Hematopoietic multipotent progenitor cell treated with erythropoietin and hydrocortisone succinate and interleukin-3 and kit ligand, for 15 days (in vitro differentiated cells): ENCODE measurements at regions not wholly inside any gene's neighbourhood (a gene's known extent, or its start where the extent isn't known, plus 50 kb on each side); places are given as distances from the start of the nearest gene placed in this dataset.
"Not testable (repeated sequence)": the region's sequence is repeated elsewhere in the genome, so short reads cannot be mapped to it uniquely, and the experiment has no call there.

Experiments used
- DNase-seq: peaks from one replicate; pipeline ENCODE4 v3.0.0-alpha.2; 2015; ENCODE audit warnings: low spot score

DNA sequence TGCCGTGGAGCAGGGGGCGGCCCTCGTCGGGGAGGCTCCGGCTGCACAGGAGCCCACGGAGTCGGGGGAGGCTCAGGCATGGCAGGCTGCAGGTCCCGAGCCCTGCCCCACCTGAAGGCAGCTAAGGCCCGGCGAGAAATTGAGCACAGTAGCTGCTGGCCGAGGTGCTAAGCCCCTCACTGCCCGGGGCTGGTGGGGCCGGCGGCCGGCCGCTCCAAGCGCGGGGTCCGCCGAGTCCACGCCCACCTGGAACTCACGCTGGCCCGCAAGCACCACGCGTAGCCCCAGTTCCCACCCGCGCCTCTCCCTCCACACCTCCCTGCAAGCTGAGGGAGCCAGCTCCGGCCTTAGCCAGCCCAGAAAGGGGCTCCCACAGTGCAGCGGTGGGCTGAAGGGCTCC is 589.4 kb downstream of the PPP4R3C start:
- no peak for DNase-seq

GRCh38 chrX:26871967-26872366 is 591.2 kb downstream of the PPP4R3C start:
- no peak for DNase-seq

- no peak for DNase-seq
These were observed 611.2 kb downstream of the PPP4R3C start for GRCh38 chrX:26851981-26852380.

GRCh38 chrX:26848511-26848910 is 614.6 kb downstream of the PPP4R3C start:
- DNase-seq, result no peak

GRCh38 chrX:26845056-26845455 is 618.1 kb downstream of the PPP4R3C start:
- DNase-seq, result no peak

DNA sequence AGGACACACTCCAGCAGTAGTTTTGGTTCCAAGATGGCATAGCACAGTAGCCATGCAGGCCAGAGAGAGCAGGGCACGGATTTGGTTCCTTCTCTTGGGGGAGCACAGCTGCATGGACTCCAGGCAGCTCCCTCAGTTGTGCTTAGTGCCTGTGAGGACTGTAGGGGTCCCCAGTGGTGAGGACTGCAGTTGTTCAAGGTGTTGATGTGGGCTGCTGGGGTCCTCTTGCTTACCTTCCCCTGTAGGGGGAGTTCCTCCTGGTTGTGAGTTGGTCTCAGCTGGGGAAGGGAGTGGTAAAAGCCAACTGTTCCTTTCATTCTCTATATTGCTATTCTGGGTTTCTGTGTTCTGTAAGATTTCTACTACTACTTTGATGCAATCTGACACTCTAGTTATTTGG is 606.5 kb downstream of the MAGEB5 start:
- DNase-seq, result no peak

DNA sequence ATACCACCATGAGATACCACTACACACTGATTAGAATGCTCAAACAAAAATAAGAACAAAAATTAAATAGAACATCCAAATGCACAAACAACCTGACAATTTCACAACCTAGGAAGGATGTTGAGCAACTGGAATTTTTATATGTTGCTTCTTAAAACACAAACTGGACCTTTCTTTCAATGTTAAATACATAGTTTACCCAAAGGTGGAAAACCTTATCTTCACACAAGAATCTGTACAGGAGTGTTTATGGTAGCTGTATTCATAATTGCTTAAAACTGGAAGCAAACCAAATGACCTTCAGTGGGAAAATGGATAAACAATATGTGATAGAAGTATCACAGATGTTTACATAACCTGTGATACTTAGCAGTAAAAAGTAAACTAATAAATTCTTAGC is 573.8 kb downstream of the MAGEB5 start:
- DNase-seq, result no peak

- DNase-seq, result no peak
These were observed 572.5 kb downstream of the MAGEB5 start for GRCh38 chrX:26788402-26788998.

GRCh38 chrX:26783512-26784225 is 567.7 kb downstream of the MAGEB5 start:
- no peak for DNase-seq

DNA sequence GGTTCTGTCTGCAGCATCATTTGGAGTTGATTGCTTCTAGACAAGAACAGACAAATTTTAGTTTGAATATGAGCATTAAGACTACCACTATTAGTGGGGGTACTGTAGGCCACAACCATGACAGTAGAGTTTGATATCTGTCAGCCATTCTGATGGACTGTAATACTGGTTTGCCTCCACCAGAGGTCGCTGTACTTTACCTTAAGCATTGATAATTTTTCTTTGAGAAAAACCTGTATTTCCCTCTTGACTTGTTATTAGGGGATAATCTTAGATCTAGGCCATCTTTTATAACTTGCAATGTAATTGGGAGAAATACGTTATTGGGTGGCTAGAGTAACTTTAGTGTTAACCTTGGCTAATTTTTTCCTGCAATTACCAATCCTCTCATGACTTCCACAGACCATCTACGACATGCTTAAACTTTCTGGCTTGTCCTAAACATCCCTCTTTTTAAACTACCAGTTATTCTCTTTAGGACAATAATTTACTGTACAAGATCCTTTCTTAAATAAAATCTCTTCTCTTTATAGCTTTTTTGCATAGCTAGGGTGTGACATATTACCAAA is 562.4 kb downstream of the MAGEB5 start:
- no peak for DNase-seq

DNA sequence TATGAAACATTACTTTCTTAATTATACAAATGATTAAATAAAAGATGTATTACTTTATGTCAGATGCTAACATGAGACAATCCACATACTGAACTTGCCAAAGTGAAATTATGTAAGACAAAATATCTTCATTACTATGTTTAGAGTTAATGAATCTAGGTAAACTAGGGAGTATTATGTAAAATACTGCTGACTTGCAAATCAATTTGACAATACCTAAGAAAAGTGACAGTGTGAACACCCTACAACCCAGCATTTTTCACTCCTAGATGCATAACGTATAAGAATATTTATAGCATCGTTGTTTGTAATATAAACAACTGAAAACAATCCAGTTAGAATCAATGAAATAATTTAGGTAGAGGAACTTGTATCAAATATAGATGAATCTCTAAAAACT is 546.3 kb downstream of the MAGEB5 start:
- DNase-seq, result no peak

DNA sequence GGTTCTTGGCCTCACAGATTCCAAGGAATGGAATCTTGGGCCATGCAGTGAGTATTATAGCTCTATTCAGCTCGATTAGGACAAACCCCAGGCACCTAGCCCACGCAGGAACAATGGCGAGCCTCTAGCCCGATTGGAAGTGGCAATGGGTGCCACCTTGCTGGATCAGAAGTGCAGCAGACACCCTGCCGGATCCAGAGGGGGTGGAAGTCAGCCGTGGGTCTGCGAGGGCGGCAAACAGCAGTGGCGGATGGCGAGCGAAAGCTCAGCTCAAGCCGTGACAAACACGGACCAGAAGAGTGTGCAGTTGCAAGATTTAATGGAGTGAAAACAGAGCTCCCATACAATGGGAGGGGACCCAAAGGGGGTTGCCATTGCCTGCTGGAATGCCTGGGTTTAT is 539.8 kb downstream of the MAGEB5 start:
- DNase-seq, result not testable (repeated sequence)

- DNase-seq, result no peak
These were observed 531.9 kb downstream of the MAGEB5 start for GRCh38 chrX:26747877-26748276.

GRCh38 chrX:26722666-26723428 is 506.9 kb downstream of the MAGEB5 start:
- no peak for DNase-seq

DNA sequence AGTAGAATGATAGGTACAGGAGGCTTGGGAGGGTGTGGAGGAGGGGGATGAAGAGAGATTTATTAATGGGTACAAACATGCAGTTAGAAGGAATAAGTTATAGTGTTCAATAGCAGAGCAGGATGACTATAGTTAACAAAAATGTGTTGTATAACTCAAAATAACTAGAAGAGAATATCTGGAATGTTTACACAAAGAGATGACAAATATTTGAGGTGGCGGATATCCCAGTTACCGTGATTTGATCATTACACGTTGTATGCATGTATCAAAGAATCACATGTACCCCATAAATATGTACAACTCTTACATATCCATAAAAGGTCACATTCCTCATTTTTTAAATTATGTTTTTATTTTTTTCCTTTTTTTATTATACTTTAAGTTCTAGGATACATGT is 456.6 kb downstream of the MAGEB5 start:
- DNase-seq, result no peak

DNA sequence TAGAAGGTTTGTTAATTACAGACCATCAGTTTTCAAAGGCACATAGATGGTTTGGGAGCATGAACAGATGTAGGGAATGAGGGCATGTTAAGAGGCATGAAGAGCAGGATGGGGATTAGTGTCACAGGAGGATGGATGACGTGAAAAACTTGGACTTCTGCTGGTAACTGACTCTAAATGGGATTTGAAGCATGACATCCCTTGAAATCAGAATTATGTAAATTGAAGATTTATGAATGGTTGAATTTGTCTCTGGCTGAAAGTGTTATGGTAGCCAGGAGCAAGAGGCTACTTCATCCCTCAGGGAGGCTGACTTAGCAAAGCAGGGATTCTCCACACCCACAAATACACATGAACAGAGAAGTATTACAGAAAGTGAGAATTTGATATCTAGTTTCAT is 454.6 kb downstream of the MAGEB5 start:
- DNase-seq, result no peak

- DNase-seq, result no peak
These were observed 448.9 kb downstream of the MAGEB5 start for GRCh38 chrX:26664919-26665318.

DNA sequence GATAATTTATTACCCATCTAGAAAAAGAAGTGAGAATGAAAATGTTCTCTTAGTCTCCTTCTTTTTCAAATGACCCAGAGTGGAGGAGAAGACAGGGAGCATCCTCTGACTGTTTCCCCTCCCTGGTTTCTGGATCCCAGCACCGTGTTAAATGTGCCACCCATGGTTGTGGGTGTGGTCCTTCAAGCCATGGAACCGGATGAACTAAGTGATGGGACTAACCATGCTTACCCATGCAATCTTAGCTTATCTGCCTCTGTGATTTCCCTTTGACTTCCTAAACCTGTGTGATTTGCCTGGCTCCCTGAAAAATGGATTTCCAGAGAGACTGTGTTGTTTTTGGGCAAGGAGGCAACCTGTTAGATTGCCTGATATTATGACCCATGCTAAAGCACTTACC is 437.1 kb downstream of the MAGEB5 start:
- no peak for DNase-seq

DNA sequence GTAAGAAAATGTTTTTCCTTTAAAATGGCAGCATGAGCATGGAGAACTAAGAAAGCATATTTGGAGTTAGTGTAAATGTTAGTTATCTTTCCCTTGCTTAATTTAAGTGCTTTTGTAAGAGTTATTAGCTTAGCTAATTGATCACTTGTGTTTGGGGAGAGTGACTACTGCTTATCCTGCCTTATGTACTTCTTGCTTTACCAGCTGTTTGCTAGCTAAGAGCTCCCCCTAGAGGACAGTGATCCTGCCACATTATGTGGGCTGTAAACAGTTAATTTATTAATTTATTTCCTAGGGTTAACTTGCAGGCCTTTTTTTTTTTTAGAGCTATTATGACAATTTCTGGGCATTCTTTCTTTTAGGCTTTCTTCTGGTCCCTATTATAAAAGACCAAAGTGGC is 435.8 kb downstream of the MAGEB5 start:
- DNase-seq, result no peak

- DNase-seq, result peak; percentile 18
These were observed 433.6 kb downstream of the MAGEB5 start for GRCh38 chrX:26649534-26649933.

GRCh38 chrX:26631385-26631784 is 415.4 kb downstream of the MAGEB5 start:
- no peak for DNase-seq

DNA sequence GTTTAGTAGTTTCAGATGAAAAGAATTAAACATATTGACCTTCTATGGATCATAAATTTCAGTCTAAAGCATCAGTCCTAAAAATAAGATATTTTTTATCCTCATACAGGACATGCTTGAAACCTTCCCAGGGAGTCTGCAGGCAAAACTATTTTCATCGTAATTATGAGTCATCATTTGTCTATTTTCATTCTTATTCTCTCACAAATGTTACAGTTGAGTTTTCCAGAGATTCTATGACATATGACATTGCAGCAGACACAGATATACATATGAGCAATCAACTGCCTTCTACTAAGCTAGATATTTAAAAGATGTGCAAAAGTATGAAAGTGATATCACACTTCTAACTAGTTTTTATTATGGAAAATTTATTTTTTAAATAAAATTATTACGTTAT is 398.0 kb downstream of the MAGEB5 start:
- no peak for DNase-seq

GRCh38 chrX:26606971-26607370 is 391.0 kb downstream of the MAGEB5 start:
- DNase-seq, result no peak
